Naive thymus-derived CD4-positive, alpha-beta T cell (primary cell): ENCODE measurements at regions not wholly inside any gene's neighbourhood (a gene's known extent, or its start where the extent isn't known, plus 50 kb on each side); places are given as distances from the start of the nearest gene placed in this dataset.

ENCODE experiments used
- ATAC-seq: fragments of 150-1000 bp; cut with Tn5 transposase; 2 replicates; pipeline ENCODE4 v1.10.0; 2021; ENCODE audit warnings: mild to moderate bottlenecking, moderate library complexity
- CTCF ChIA-PET: fragments of 350-600 bp; sonication (Branson Sonifier 250); formaldehyde crosslinking; loops from one replicate; lab custom pipeline; 2021; ENCODE audit warnings: antibody characterized with exemption; lab: Charles Lee
- POLR2A ChIA-PET: fragments of 350-600 bp; sonication (Branson Sonifier 250); formaldehyde crosslinking; loops from one replicate; lab custom pipeline; 2021; ENCODE audit warnings: antibody characterized with exemption, inconsistent platforms; lab: Charles Lee
- DNase-seq, 9 donors: peaks; one replicate each; pipeline versions ENCODE4 v3.0.0 to v3.0.0-alpha.2; 2020 to 2022; ENCODE audit warnings: mixed read lengths in 1 of 9
- H3K27ac ChIP-seq: one replicate; pipeline ENCODE4 v1.7.0; 2013; ENCODE audit warnings: mild to moderate bottlenecking, low read depth, low read length, moderate library complexity
- H3K27me3 ChIP-seq, 2 donors: one replicate each; pipeline ENCODE4 v1.7.0; 2013; ENCODE audit warnings: low read length in 2 of 2, mild to moderate bottlenecking in 2 of 2, moderate library complexity in 2 of 2; ENCODE audit not compliant: control insufficient read depth in 2 of 2, insufficient read depth in 2 of 2
- H3K36me3 ChIP-seq, 3 experiments: 1 replicate in 2 of 3; 2 replicates in 1 of 3; pipeline ENCODE4 v1.7.0; 2013; ENCODE audit warnings: low read length in 3 of 3, mild to moderate bottlenecking in 3 of 3, moderate library complexity in 1 of 3; ENCODE audit not compliant: insufficient read depth in 3 of 3, control insufficient read depth in 2 of 3
- H3K4me1 ChIP-seq, 2 donors: one replicate each; pipeline ENCODE4 v1.7.0; 2013; ENCODE audit warnings: low read length in 2 of 2, mild to moderate bottlenecking in 2 of 2, moderate library complexity in 1 of 2; ENCODE audit not compliant: control insufficient read depth in 2 of 2, insufficient read depth in 2 of 2
- H3K4me3 ChIP-seq: 2 replicates; pipeline ENCODE4 v1.7.0; 2013; ENCODE audit warnings: mild to moderate bottlenecking, low read length
- H3K9me3 ChIP-seq, 3 experiments: 1 replicate in 2 of 3; 2 replicates in 1 of 3; pipeline ENCODE4 v1.7.0; 2013; ENCODE audit warnings: low read length in 3 of 3; ENCODE audit not compliant: control insufficient read depth in 2 of 3
- H3K27ac Mint-ChIP-seq, 9 donors: one replicate each; pipeline ENCODE4 v1.8.0; 2020 to 2022; ENCODE audit warnings: mixed read lengths in 9 of 9, mild to moderate bottlenecking in 8 of 9, moderate library complexity in 5 of 9, inconsistent platforms in 2 of 9
- H3K27me3 Mint-ChIP-seq, 5 donors: one replicate each; pipeline ENCODE4 v1.8.0; 2021 to 2022; ENCODE audit warnings: mixed read lengths in 5 of 5, mild to moderate bottlenecking in 1 of 5
- H3K36me3 Mint-ChIP-seq, 5 donors: one replicate each; pipeline ENCODE4 v1.8.0; 2020 to 2022; ENCODE audit warnings: mixed read lengths in 5 of 5, mild to moderate bottlenecking in 3 of 5, inconsistent platforms in 1 of 5
- H3K4me1 Mint-ChIP-seq, 7 donors: one replicate each; pipeline ENCODE4 v1.8.0; 2020 to 2022; ENCODE audit warnings: mixed read lengths in 7 of 7, mild to moderate bottlenecking in 3 of 7, inconsistent platforms in 1 of 7
- H3K4me3 Mint-ChIP-seq, 10 donors: one replicate each; pipeline ENCODE4 v1.8.0; 2020 to 2022; ENCODE audit warnings: mild to moderate bottlenecking in 10 of 10, mixed read lengths in 10 of 10, moderate library complexity in 6 of 10, inconsistent platforms in 2 of 10
- H3K9me3 Mint-ChIP-seq, 11 donors: one replicate each; pipeline ENCODE4 v1.8.0; 2020 to 2022; ENCODE audit warnings: mixed read lengths in 11 of 11, mild to moderate bottlenecking in 4 of 11, inconsistent platforms in 1 of 11, moderate library complexity in 1 of 11
- intact Hi-C, 2 donors: fragments of 100-400 bp; cut with micrococcal nuclease; formaldehyde crosslinking; loops; one replicate each; pipeline ENCODE4 v1.15.1; 2023

GRCh38 chr3:177538048-177538749 lies 340.9 kb upstream of the TBL1XR1 start:
- Mint-ChIP-seq H3K4me3 (peak overlapping the region; percentile 58 to 81 (median 78)), H3K27ac (peak overlapping the region in 8 of 9 donors; percentile 70 to 84 (median 82)), H3K36me3 (peaks cover 0 to 7% (median 0%) of the 10 kb centered on the region in 5 donors), H3K9me3 (no peaks in the 10 kb centered on the region), H3K4me1 (peaks cover 21 to 63% (median 47%) of the 10 kb centered on the region in 7 donors), H3K27me3 (no peaks in the 10 kb centered on the region)
- ATAC-seq (no peak), DNase-seq (no peak)
- intact Hi-C loops = loop anchor here (2.0 to 10.0 kb wide), 5 partner anchors 59 to 483 kb away; partner anchors contain the start of gene TBL1XR1 (in 1 of the 2)
- Histone ChIP-seq H3K9me3 (no peaks in the 10 kb centered on the region), H3K4me3 (no peak overlapping the region), H3K27ac (no peak overlapping the region), H3K4me1 (peaks cover 32 to 36% of the 10 kb centered on the region in 2 donors), H3K36me3 (no peaks in the 10 kb centered on the region), H3K27me3 (no peaks in the 10 kb centered on the region)
- ChIA-PET CTCF (interaction anchor here (1.4 kb wide), 1 partner anchor 13 kb away, joined by 4 read pairs; no protein-coding TSS in a partner anchor), POLR2A (interaction anchor here (1.1 to 2.2 kb wide), 4 partner anchors 10 to 1611 kb away, joined by 3 to 7 read pairs (median 6); no protein-coding TSS in a partner anchor)

GRCh38 chr3:177538750-177539730 lies 341.8 kb upstream of the TBL1XR1 start:
- DNase-seq (peak in 6 of 9 donors; percentile 15 to 52 (median 40)), ATAC-seq (peak; percentile 74)
- no peak overlapping the region for H3K27ac ChIP-seq
- H3K27me3 ChIP-seq = no peaks in the 10 kb centered on the region
- H3K36me3 ChIP-seq = no peaks in the 10 kb centered on the region
- Mint-ChIP-seq H3K4me3 (peak overlapping the region; percentile 58 to 81 (median 78)), H3K27ac (peak overlapping the region; percentile 70 to 84 (median 81)), H3K4me1 (peaks cover 21 to 67% (median 47%) of the 10 kb centered on the region in 7 donors), H3K27me3 (no peaks in the 10 kb centered on the region), H3K36me3 (peaks cover 0 to 7% (median 0%) of the 10 kb centered on the region in 5 donors), H3K9me3 (no peaks in the 10 kb centered on the region)
- H3K4me3 ChIP-seq = peak overlapping the region; percentile 32
- POLR2A ChIA-PET = interaction anchor here (0.8 to 2.2 kb wide), 7 partner anchors 9 to 1610 kb away, joined by 3 to 7 read pairs (median 4); no protein-coding TSS in a partner anchor
- CTCF ChIA-PET = interaction anchor here (0.5 to 1.4 kb wide), 2 partner anchors 12 to 240 kb away, joined by 3 to 4 read pairs; no protein-coding TSS in a partner anchor
- intact Hi-C loops = loop anchor here (1.0 to 10.0 kb wide), 7 partner anchors 12 to 484 kb away; partner anchors contain the start of gene TBL1XR1 (in 1 of the 2)
- H3K9me3 ChIP-seq = no peaks in the 10 kb centered on the region
- H3K4me1 ChIP-seq = peaks cover 32 to 36% of the 10 kb centered on the region in 2 donors

DNA sequence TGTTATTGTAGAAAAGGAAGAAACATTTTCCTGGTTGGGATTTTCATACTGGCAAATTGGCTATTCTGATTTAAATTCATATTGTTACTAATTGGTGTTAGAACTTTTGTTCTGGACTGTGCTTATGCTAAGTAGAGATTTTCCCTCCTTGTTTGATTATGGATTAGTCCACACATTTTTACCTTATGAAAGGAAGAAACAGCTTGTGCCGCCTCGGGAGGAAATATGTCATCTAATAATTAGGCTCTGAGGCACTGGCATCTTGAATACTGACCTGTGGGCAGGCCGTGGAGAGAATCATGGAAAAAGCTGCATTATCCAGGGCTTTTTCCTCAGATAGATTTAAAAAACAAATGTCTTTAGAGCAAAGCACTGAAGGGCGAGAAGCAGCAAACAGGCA lies 344.3 kb upstream of the TBL1XR1 start:
- H3K4me3 Mint-ChIP-seq = no peak overlapping the region
- peaks cover 32 to 36% of the 10 kb centered on the region in 2 donors for H3K4me1 ChIP-seq
- peaks cover 0 to 7% (median 0%) of the 10 kb centered on the region in 5 donors for H3K36me3 Mint-ChIP-seq
- H3K27me3 Mint-ChIP-seq = no peaks in the 10 kb centered on the region
- no peak overlapping the region for H3K27ac ChIP-seq
- ATAC-seq = no peak
- no peaks in the 10 kb centered on the region for H3K9me3 Mint-ChIP-seq
- H3K4me1 Mint-ChIP-seq = peaks cover 27 to 82% (median 63%) of the 10 kb centered on the region in 7 donors
- POLR2A ChIA-PET = interaction anchor here (0.7 to 1.4 kb wide), 2 partner anchors 9 to 50 kb away, joined by 3 to 4 read pairs; no protein-coding TSS in a partner anchor
- no peaks in the 10 kb centered on the region for H3K9me3 ChIP-seq
- H3K36me3 ChIP-seq = no peaks in the 10 kb centered on the region
- H3K4me3 ChIP-seq = no peak overlapping the region
- DNase-seq = no peak
- CTCF ChIA-PET = no interaction called here
- H3K27ac Mint-ChIP-seq = peak overlapping the region in 2 of 9 donors; percentile 8 to 9
- H3K27me3 ChIP-seq = no peaks in the 10 kb centered on the region
- intact Hi-C loops = no loop called here

- ATAC-seq (no peak), DNase-seq (no peak)
- intact Hi-C loops = no loop called here
- Histone ChIP-seq H3K36me3 (no peaks in the 10 kb centered on the region), H3K4me1 (peaks cover 2 to 16% of the 10 kb centered on the region in 2 donors), H3K4me3 (no peak overlapping the region), H3K9me3 (no peaks in the 10 kb centered on the region), H3K27ac (no peak overlapping the region), H3K27me3 (no peaks in the 10 kb centered on the region)
- CTCF ChIA-PET = no interaction called here
- Mint-ChIP-seq H3K36me3 (peaks cover 0 to 3% (median 0%) of the 10 kb centered on the region in 5 donors), H3K27ac (peak overlapping the region in 1 of 9 donors; percentile 57), H3K4me1 (peaks cover 8 to 76% (median 59%) of the 10 kb centered on the region in 7 donors), H3K9me3 (peaks cover 0 to 2% (median 0%) of the 10 kb centered on the region in 11 donors), H3K4me3 (no peak overlapping the region), H3K27me3 (no peaks in the 10 kb centered on the region)
- POLR2A ChIA-PET = no interaction called here
These were observed 348.7 kb upstream of the TBL1XR1 start for GRCh38 chr3:177545964-177546363.

GRCh38 chr3:177547711-177548350 lies 350.5 kb upstream of the TBL1XR1 start:
- peak overlapping the region in 8 of 9 donors; percentile 3 to 75 (median 62) for H3K27ac Mint-ChIP-seq
- Histone ChIP-seq H3K27ac (no peak overlapping the region), H3K4me1 (peaks cover 18 to 19% of the 10 kb centered on the region in 2 donors), H3K36me3 (no peaks in the 10 kb centered on the region), H3K4me3 (no peak overlapping the region), H3K27me3 (no peaks in the 10 kb centered on the region), H3K9me3 (no peaks in the 10 kb centered on the region)
- H3K36me3 Mint-ChIP-seq = peaks cover 0 to 3% (median 0%) of the 10 kb centered on the region in 5 donors
- no peak for ATAC-seq
- peak in 5 of 9 donors; percentile 21 to 43 (median 29) for DNase-seq
- H3K9me3 Mint-ChIP-seq = peaks cover 0 to 2% (median 0%) of the 10 kb centered on the region in 11 donors
- ChIA-PET POLR2A (interaction anchor here (1.0 to 1.4 kb wide), 3 partner anchors 9 to 51 kb away, joined by 3 to 7 read pairs (median 5); no protein-coding TSS in a partner anchor), CTCF (interaction anchor here (1.3 kb wide), 1 partner anchor 497 kb away, joined by 4 read pairs; no protein-coding TSS in a partner anchor)
- H3K27me3 Mint-ChIP-seq = no peaks in the 10 kb centered on the region
- intact Hi-C loops = loop anchor here in 1 of 2 donors (2.0 kb wide), 1 partner anchor 47 kb away; no protein-coding TSS in a partner anchor
- H3K4me3 Mint-ChIP-seq = peak overlapping the region in 9 of 10 donors; percentile 19 to 65 (median 59)
- peaks cover 16 to 84% (median 72%) of the 10 kb centered on the region in 7 donors for H3K4me1 Mint-ChIP-seq
